Caco-2 (cell line): ENCODE measurements at regions not wholly inside any gene's neighbourhood (a gene's known extent, or its start where the extent isn't known, plus 50 kb on each side); places are given as distances from the start of the nearest gene placed in this dataset.

Experiments used
- BruUV-seq: library from RNA; stranded (reverse); fragments of 400-500 nt; replicated peaks from 2 replicates; lab custom pipeline; 2021; lab: Mats Ljungman, UMichigan
- CTCF ChIA-PET: fragments of 300-600 bp; sonication (Branson Sonifier 250); formaldehyde crosslinking; loops from one replicate; lab custom pipeline; 2022; ENCODE audit warnings: antibody characterized with exemption; lab: Charles Lee
- POLR2A ChIA-PET: fragments of 300-600 bp; sonication (Branson Sonifier 250); formaldehyde crosslinking; loops from one replicate; lab custom pipeline; 2022; ENCODE audit warnings: antibody characterized with exemption; lab: Charles Lee
- DNase-seq, 2 experiments: peaks; one replicate each; pipeline versions ENCODE4 v3.0.0 to v3.0.0-alpha.2; 2020 to 2022
- H3K27me3 ChIP-seq: replicated peaks from 2 replicates; pipeline ENCODE4 v1.6.0; 2011; ENCODE audit warnings: low read length; ENCODE audit not compliant: control insufficient read depth, insufficient read depth
- H3K36me3 ChIP-seq: 2 replicates; pipeline ENCODE4 v1.5.1; 2011; ENCODE audit warnings: low read length; ENCODE audit not compliant: control insufficient read depth, insufficient read depth
- H3K4me1 ChIP-seq: fragments of 250-450 bp; sonication (Bioruptor Pico); 2 replicates; pipeline ENCODE4 v1.5.1; 2020; ENCODE audit warnings: mild to moderate bottlenecking
- H3K4me3 ChIP-seq: 2 replicates; pipeline ENCODE4 v1.5.1; 2011; ENCODE audit warnings: low read depth, mild to moderate bottlenecking, control low read depth, low read length
- H3K9me3 ChIP-seq: fragments of 250-450 bp; sonication (Bioruptor Pico); 2 replicates; pipeline ENCODE4 v1.5.1; 2020; ENCODE audit warnings: mild to moderate bottlenecking, moderate library complexity
- H3K27ac Mint-ChIP-seq: one replicate; pipeline ENCODE4 v1.8.0; 2022; ENCODE audit warnings: mixed read lengths; ENCODE audit not compliant: unreplicated experiment
- H3K27me3 Mint-ChIP-seq: one replicate; pipeline ENCODE4 v1.8.0; 2022; ENCODE audit warnings: mixed read lengths; ENCODE audit not compliant: insufficient read depth, unreplicated experiment
- H3K36me3 Mint-ChIP-seq: one replicate; pipeline ENCODE4 v1.8.0; 2022; ENCODE audit warnings: mild to moderate bottlenecking, mixed read lengths; ENCODE audit not compliant: insufficient read depth, unreplicated experiment
- H3K4me1 Mint-ChIP-seq: one replicate; pipeline ENCODE4 v1.8.0; 2022; ENCODE audit warnings: low read depth, mixed read lengths; ENCODE audit not compliant: unreplicated experiment
- H3K4me3 Mint-ChIP-seq: one replicate; pipeline ENCODE4 v1.8.0; 2022; ENCODE audit warnings: mild to moderate bottlenecking, moderate library complexity, mixed read lengths; ENCODE audit not compliant: unreplicated experiment
- H3K9me3 Mint-ChIP-seq: one replicate; pipeline ENCODE4 v1.8.0; 2022; ENCODE audit warnings: mixed read lengths; ENCODE audit not compliant: unreplicated experiment
- intact Hi-C: fragments of 100-400 bp; cut with micrococcal nuclease; formaldehyde crosslinking; loops from one replicate; pipeline ENCODE4 v1.10.0; 2022; ENCODE audit not compliant: unreplicated experiment
- TF ChIP-seq, protein P1 (sequence below), 2 experiments: fragments of 200-600 bp in 1 of 2; IDR thresholded peaks; 1 replicate in 1 of 2; 2 replicates in 1 of 2; pipeline versions ENCODE4 v1.5.1 to v1.8.0; 2011 to 2022; ENCODE audit warnings: antibody characterized with exemption in 1 of 2, control low read depth in 1 of 2, inconsistent platforms in 1 of 2, low read depth in 1 of 2, low read length in 1 of 2, mild to moderate bottlenecking in 1 of 2, moderate library complexity in 1 of 2; ENCODE audit not compliant: insufficient read depth in 1 of 2, severe bottlenecking in 1 of 2, unreplicated experiment in 1 of 2

DNA sequence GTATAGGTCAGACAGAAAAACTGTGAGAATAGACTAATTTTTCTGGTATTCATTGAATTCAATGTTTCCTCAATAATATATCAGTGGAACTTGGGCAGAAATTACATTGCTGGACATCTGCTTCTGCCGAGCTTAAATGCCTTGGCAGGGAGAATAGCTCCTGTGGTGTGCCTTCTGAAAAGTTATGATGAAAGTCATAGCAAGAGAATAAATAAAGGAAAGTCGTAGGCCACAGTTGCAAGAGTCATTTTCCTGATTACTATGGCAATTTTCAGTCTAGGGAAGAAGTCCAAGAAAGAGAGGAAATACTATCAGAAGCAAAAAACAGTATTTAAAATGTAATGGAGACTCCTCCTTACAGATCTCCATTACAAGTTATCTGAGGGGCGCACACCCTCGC is 1596.1 kb upstream of the WWC1 start:
- Histone ChIP-seq H3K36me3 (no peaks in the 10 kb centered on the region), H3K27me3 (no peaks in the 10 kb centered on the region), H3K4me3 (no peak overlapping the region), H3K4me1 (no peaks in the 10 kb centered on the region), H3K9me3 (no peaks in the 10 kb centered on the region)
- ChIA-PET CTCF (no interaction called here), POLR2A (no interaction called here)
- Mint-ChIP-seq H3K27me3 (no peaks in the 10 kb centered on the region), H3K4me3 (no peak overlapping the region), H3K36me3 (no peaks in the 10 kb centered on the region), H3K9me3 (peaks cover 27% of the 10 kb centered on the region), H3K4me1 (no peaks in the 10 kb centered on the region), H3K27ac (no peak overlapping the region)
- BruUV-seq, result no TSS peak
- DNase-seq, result no peak
- TF ChIP-seq, protein P1, sequence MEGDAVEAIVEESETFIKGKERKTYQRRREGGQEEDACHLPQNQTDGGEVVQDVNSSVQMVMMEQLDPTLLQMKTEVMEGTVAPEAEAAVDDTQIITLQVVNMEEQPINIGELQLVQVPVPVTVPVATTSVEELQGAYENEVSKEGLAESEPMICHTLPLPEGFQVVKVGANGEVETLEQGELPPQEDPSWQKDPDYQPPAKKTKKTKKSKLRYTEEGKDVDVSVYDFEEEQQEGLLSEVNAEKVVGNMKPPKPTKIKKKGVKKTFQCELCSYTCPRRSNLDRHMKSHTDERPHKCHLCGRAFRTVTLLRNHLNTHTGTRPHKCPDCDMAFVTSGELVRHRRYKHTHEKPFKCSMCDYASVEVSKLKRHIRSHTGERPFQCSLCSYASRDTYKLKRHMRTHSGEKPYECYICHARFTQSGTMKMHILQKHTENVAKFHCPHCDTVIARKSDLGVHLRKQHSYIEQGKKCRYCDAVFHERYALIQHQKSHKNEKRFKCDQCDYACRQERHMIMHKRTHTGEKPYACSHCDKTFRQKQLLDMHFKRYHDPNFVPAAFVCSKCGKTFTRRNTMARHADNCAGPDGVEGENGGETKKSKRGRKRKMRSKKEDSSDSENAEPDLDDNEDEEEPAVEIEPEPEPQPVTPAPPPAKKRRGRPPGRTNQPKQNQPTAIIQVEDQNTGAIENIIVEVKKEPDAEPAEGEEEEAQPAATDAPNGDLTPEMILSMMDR (IDR thresholded peaks at IDR 0.05; ENCODE audit: insufficient read depth in 1 of 2, low read depth in 1 of 2, low read length in 1 of 2, severe bottlenecking in 1 of 2, unreplicated experiment in 1 of 2), result no peak
- intact Hi-C loops, result no loop called here

DNA sequence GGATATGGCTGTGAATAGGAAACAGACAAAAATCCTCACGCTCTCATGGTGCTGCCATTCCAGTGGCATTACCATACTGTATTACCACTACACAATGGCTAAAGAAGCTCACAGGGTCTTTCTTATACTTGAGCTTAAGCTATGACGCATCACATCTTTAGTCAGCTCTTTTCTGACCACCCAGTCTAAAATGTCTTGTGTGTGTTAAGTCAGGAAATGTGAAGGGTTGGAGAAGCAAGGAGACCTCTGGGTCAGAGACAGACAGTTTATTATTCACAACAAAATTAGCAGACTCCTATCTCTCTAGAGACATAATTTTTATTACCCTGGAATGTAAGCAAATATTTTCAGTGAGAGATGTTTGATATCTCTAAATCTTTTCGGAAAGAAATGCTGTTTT is 1583.2 kb upstream of the WWC1 start:
- Histone ChIP-seq H3K36me3 (no peaks in the 10 kb centered on the region), H3K27me3 (no peaks in the 10 kb centered on the region), H3K4me1 (peaks cover 27% of the 10 kb centered on the region), H3K9me3 (no peaks in the 10 kb centered on the region), H3K4me3 (no peak overlapping the region)
- no TSS peak for BruUV-seq
- POLR2A ChIA-PET, result no interaction called here
- no peak overlapping the region for H3K4me3 Mint-ChIP-seq
- no peaks in the 10 kb centered on the region for H3K36me3 Mint-ChIP-seq
- no peak overlapping the region for H3K27ac Mint-ChIP-seq
- TF ChIP-seq, protein P1 (IDR thresholded peaks at IDR 0.05; ENCODE audit: insufficient read depth in 1 of 2, low read depth in 1 of 2, low read length in 1 of 2, severe bottlenecking in 1 of 2, unreplicated experiment in 1 of 2), result no peak
- intact Hi-C loops, result no loop called here
- H3K9me3 Mint-ChIP-seq, result peaks cover 15% of the 10 kb centered on the region
- CTCF ChIA-PET, result no interaction called here
- H3K27me3 Mint-ChIP-seq, result no peaks in the 10 kb centered on the region
- no peak for DNase-seq
- H3K4me1 Mint-ChIP-seq, result peaks cover 9% of the 10 kb centered on the region

DNA sequence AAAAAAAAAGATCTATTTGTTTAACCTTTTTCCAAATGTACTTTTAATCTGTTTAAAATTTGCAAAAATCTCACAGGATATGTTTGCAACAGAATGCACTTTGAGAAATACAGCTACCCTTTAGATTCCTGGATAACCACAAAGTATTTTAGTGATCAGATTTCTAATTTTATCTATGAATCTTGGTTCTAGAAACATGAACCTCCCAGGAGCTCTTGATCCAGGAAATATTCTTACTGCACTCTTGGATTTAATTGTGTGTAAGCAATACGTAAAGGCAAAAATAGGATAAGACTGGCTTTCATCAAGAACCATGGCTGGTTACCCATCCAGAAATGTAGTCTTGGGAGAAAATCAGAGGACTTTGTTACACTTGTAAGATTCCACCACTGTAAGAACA is 1581.8 kb upstream of the WWC1 start:
- H3K9me3 Mint-ChIP-seq, result peaks cover 28% of the 10 kb centered on the region
- Histone ChIP-seq H3K36me3 (no peaks in the 10 kb centered on the region), H3K9me3 (no peaks in the 10 kb centered on the region), H3K4me3 (no peak overlapping the region), H3K4me1 (peaks cover 37% of the 10 kb centered on the region), H3K27me3 (no peaks in the 10 kb centered on the region)
- CTCF ChIA-PET, result no interaction called here
- no peak overlapping the region for H3K4me3 Mint-ChIP-seq
- H3K27ac Mint-ChIP-seq, result peak overlapping the region; percentile 43
- POLR2A ChIA-PET, result no interaction called here
- peaks cover 5% of the 10 kb centered on the region for H3K36me3 Mint-ChIP-seq
- no peaks in the 10 kb centered on the region for H3K27me3 Mint-ChIP-seq
- no TSS peak for BruUV-seq
- intact Hi-C loops, result loop anchor here (2.0 kb wide), 1 partner anchor 79 kb away; no protein-coding TSS in a partner anchor
- peaks cover 17% of the 10 kb centered on the region for H3K4me1 Mint-ChIP-seq
- DNase-seq, result no peak
- TF ChIP-seq, protein P1 (IDR thresholded peaks at IDR 0.05; ENCODE audit: insufficient read depth in 1 of 2, low read depth in 1 of 2, low read length in 1 of 2, severe bottlenecking in 1 of 2, unreplicated experiment in 1 of 2), result no peak
